NCI-H2196 treated with DMSO at 0.1 percent for 48 hours (cell line): ENCODE measurements at regions not wholly inside any gene's neighbourhood (a gene's known extent, or its start where the extent isn't known, plus 50 kb on each side); places are given as distances from the start of the nearest gene placed in this dataset.

Source experiments
- DNase-seq: peaks from one replicate; lab custom pipeline; 2025; ENCODE audit not compliant: unreplicated experiment; lab: John Stamatoyannopoulos, UW

- no peak for DNase-seq
These were observed 50.2 kb upstream of the LRP8 start for GRCh38 chr1:53378061-53378460.

GRCh38 chr1:53378932-53379661, 51.2 kb upstream of the LRP8 start:
- no peak for DNase-seq

GRCh38 chr1:53379662-53380002, 51.8 kb upstream of the LRP8 start:
- DNase-seq, result no peak

- DNase-seq, result no peak
These were observed 52.4 kb upstream of the LRP8 start for GRCh38 chr1:53380296-53380695.

GRCh38 chr1:53381790-53382401, 54.0 kb upstream of the LRP8 start:
- no peak for DNase-seq

- DNase-seq, result no peak
These were observed 55.4 kb upstream of the LRP8 start for GRCh38 chr1:53383136-53383870.

GRCh38 chr1:53384796-53385195, 56.9 kb upstream of the LRP8 start:
- DNase-seq, result no peak

GRCh38 chr1:53385276-53386225, 57.7 kb upstream of the LRP8 start:
- DNase-seq, result no peak

- no peak for DNase-seq
These were observed 61.1 kb upstream of the LRP8 start for GRCh38 chr1:53388963-53389362.

- no peak for DNase-seq
These were observed 62.4 kb upstream of the LRP8 start for GRCh38 chr1:53390261-53390660.

- DNase-seq, result no peak
These were observed 62.9 kb upstream of the LRP8 start for GRCh38 chr1:53390736-53391135.

- no peak for DNase-seq
These were observed 63.4 kb upstream of the LRP8 start for GRCh38 chr1:53391296-53391695.

GRCh38 chr1:53391982-53392381, 64.1 kb upstream of the LRP8 start:
- no peak for DNase-seq

GRCh38 chr1:53392460-53392859, 64.6 kb upstream of the LRP8 start:
- no peak for DNase-seq

- DNase-seq, result peak; percentile 44
These were observed 65.5 kb upstream of the LRP8 start for GRCh38 chr1:53393325-53393792.

- DNase-seq, result no peak
These were observed 64.9 kb upstream of the DMRTB1 start for GRCh38 chr1:53394306-53394705.

- no peak for DNase-seq
These were observed 63.5 kb upstream of the DMRTB1 start for GRCh38 chr1:53395671-53396215.

GRCh38 chr1:53396573-53397268, 62.5 kb upstream of the DMRTB1 start:
- no peak for DNase-seq

GRCh38 chr1:53398091-53398490, 61.1 kb upstream of the DMRTB1 start:
- DNase-seq, result no peak
